Kasumi-1 (cell line): ENCODE measurements at regions not wholly inside any gene's neighbourhood (a gene's known extent, or its start where the extent isn't known, plus 50 kb on each side); places are given as distances from the start of the nearest gene placed in this dataset.
"Not testable (repeated sequence)": the region's sequence is repeated elsewhere in the genome, so short reads cannot be mapped to it uniquely, and the experiment has no call there.

ENCODE experiments used
- DNase-seq, 2 experiments: peaks; one replicate each; lab custom pipeline; 2025; lab: John Stamatoyannopoulos, UW

DNA sequence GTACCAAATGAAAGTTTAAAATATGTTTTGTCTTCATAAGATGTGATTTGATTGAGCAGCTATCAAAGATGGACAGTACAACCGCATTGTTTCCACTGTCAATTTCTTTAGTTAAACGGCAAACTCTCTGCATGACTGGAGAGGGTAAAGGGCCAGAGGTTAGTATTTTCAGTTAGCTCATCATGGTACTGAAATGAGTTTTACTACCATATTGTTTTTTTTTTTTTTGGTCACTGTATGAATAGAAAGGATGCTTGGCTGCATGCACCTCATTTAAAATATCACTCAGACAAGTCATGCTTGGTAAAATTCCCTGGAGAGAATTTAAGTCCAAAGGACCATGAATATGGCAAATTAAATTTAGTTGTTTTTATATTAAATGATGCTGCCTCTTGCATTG is 942.1 kb upstream of the SPRY2 start:
- DNase-seq: no peak

- no peak for DNase-seq
Measured at GRCh38 chr13:81275666-81276258, 934.8 kb upstream of the SPRY2 start.

DNA sequence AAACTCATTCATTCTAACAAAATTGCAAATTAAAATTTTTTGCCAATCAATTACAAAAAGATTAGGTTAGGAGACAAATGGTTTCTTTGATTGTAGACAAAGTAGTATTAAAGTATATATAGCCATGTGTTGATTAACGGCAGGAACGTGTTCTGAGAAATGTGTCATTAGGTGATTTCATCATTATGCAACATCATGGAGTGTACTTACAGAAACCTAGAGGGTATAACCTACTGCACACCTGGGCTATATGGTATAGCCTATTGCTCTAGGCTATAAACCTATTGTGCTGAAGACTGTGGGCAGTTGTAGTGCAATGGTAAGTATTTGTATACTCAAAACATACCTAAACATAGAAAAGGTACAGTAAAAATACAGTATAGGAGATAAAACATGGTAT is 906.8 kb upstream of the SPRY2 start:
- no peak for DNase-seq

DNA sequence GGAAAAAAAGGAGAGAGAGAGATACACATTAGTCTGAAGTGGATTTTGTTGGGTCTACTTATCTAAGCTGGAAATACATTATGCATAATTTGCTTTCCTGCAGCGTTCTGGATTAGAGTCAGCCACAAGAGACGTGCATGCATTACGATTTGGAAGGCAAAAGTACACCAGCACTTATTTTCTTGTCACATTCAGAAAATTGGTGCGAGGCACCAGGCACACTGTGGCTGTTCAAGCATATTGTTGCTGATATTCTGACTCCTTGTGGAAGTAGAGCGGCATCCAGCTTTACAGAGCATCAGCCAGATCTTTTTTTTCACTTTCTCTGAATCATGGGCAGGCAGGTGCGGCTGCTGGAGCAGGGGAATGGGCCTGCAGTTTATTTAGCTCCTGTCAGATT is 905.6 kb upstream of the SPRY2 start:
- DNase-seq: no peak

- no peak for DNase-seq
Measured at GRCh38 chr13:81244011-81244410, 903.1 kb upstream of the SPRY2 start.

GRCh38 chr13:81230386-81230785 is 889.5 kb upstream of the SPRY2 start:
- DNase-seq: no peak

DNA sequence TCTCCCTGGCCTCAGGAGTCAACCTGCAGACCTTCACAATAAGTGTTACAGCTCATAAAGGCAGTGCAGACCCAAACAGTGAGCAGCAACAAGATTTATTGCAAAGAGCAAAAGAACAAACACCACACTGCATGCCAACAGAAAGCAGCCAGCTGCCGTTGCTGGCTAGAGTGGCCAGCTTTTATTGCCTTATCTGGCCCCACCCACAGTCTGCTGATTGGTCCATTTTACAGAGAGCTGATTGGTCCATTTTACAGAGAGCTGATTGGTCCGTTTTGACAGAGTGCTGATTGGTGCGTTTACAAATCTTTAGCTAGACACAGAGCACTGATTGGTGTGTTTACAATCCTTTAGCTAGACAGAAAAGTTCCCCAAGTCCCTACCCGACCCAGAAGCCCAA is 885.9 kb upstream of the SPRY2 start:
- DNase-seq: not testable (repeated sequence)

GRCh38 chr13:81224209-81224833 is 883.4 kb upstream of the SPRY2 start:
- no peak for DNase-seq

- no peak for DNase-seq
Measured at GRCh38 chr13:81223778-81224177, 882.9 kb upstream of the SPRY2 start.

GRCh38 chr13:81211713-81212112 is 870.8 kb upstream of the SPRY2 start:
- DNase-seq: no peak

DNA sequence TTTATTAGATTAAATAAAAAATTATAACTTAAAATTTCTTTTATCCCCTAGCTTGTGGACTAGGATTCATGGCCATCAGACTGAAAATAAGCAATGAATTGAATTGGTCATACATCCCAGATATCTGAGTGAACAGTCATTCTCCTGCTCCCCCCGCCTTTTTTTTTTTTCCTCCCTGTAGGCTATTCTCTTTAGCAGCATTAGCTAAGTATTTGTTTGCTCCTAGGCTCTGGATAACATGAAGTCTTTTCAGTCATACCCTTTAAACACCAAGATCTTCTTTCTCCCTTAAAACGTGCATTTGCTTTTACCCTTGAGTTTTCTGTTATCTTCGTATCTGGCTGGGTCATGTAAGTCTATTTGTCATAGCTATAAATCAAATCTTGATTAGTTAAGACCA is 866.7 kb upstream of the SPRY2 start:
- no peak for DNase-seq

DNA sequence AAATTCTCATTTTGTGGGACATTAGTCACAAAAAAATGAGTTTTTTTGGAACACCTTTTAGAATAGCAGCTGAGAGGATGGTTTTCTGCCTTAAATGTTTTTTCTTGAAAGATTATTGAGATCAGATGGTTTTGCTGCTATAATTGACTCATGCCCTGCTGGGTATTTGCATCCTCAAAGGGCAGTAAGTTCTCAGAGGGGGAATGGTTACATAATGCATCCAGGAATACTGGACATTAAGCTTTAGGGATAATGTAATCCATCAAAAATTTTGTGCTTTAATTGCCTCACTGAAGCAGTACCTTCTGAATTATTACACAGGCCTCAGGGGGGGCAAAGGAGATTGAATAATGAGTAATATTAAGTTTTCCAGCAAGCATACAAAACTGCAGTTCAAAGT is 866.3 kb upstream of the SPRY2 start:
- DNase-seq: no peak

DNA sequence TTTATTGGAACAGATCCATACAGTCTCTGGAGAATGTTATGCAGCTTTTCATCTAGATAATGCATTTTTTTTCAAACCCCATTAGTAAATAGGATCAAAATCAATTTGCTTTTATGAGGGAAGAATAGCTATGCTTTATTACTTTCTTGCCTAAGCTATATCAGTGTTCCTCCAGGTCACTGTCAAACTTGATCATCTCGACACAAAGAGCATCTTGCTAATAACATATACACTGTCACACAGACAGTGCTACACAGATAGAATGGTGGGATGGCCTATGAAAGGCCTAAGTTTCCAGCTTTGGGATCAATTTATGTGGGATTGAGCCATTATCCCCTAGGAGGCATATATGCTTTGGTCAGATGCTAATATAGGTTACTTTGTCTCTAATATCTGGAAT is 862.9 kb upstream of the SPRY2 start:
- no peak for DNase-seq

GRCh38 chr13:81199956-81200355 is 859.0 kb upstream of the SPRY2 start:
- DNase-seq: no peak

GRCh38 chr13:81197966-81198365 is 857.0 kb upstream of the SPRY2 start:
- DNase-seq: no peak

DNA sequence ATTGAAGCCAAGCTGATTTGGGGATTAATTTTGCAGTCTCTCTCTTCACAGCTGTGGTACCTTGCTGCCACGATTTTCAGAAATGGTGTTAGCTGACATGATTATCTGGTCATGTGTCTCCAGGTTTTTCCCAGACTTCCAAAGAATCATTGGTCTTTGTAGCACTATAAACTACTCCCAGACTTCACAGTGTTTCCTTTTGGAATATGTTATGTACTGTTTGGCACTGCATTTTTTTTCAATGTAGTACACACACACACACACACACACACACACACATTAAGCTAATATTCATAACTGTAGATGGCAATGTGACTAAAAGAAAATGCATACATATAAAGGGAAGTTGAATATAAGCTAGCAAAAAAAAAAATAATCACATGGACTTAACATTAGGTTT is 856.6 kb upstream of the SPRY2 start:
- no peak for DNase-seq

GRCh38 chr13:81194362-81194761 is 853.4 kb upstream of the SPRY2 start:
- DNase-seq: no peak

DNA sequence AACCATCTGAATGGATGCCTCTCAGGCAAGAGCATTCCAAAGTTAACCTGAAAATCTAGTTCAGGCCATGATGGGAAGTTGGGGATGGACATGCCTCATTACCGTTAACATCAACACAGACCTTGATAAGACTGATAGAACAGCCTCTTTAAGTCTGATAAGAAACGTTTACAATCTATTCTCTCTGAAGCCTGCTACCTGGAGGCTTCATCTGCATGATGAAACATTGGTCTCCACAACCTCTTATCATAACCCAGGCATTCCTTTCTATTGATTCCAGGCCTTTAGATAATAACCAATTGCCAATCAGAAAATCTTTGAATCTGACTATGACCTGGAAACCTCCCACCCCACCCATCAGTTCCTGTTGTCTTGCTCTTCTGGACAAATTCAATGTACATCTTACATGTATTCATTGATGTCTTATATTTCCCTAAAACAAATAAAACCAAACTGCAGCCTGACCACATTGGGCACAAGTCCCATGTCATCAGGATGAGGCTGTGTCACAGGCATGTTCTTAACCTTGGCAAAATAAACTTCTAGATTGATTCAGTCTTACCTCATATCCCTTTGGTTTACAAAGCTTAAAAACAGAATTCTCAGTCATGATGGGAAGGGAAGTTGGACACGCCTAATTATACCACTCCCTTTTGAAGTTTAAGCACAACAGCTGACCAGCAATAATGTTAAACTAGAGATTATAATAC is 843.8 kb upstream of the SPRY2 start:
- no peak for DNase-seq

DNA sequence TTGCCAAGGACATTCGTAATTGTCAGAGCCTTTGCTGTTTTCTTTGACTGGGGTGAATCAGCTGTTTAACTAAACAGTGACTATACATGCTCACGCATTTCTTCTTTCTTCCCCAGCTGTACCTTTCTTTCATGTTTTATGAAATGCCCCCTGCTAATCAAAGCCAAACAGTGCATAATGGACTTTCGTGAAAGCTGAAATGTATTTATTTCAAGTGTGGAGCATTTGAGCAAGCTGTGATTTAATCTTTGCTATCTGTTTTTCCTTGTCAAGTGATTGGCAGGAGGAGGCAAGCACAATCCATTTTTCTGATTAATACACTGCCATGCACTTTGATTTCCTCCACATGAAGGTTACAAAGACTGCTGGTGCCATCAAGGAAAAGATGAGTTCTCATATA is 831.7 kb upstream of the SPRY2 start:
- DNase-seq: no peak

GRCh38 chr13:81171065-81171647 is 830.2 kb upstream of the SPRY2 start:
- DNase-seq: peak; percentile 60

DNA sequence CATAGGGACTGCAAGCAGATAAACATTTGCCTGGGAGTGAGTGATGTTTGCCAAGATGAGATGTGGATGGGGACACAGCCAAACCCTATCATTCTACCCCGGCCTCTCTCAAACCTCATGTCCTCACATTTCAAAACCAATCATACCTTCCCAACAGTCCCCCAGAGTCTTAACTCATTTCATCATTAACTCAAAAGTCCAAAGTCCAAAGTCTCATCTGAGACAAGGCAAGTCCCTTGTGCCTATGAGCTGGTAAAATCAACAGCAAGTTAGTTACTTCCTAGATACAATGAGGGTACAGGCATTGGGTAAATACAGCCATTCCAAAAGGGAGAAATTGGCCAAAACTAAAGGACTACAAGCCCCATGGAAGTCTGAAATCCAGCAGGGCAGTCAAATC is 822.9 kb upstream of the SPRY2 start:
- not testable (repeated sequence) for DNase-seq

DNA sequence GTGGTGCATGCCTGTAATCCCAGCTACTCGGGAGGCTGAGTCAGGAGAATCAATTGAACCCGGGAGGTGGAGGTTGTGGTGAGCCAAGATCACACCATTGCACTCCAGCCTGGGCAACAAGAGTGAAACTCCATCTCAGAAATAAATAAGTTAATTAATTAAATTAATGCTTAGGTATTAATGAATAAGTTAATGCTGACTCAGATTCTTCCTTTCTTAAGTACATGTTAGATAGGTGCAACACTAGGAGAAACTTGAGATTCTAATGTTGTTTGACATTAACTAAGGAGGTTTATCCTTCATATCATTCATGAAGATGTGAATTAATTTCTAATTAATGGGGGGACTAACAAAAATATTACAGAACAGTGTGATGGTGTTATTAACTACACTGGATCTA is 812.6 kb upstream of the SPRY2 start:
- DNase-seq: no peak

GRCh38 chr13:81148822-81149221 is 807.9 kb upstream of the SPRY2 start:
- no peak for DNase-seq
